ENCODE measurements at regions not wholly inside any gene's neighbourhood (a gene's known extent, or its start where the extent isn't known, plus 50 kb on each side); places are given as distances from the start of the nearest gene placed in this dataset.
"Not testable (repeated sequence)": the region's sequence is repeated elsewhere in the genome, so short reads cannot be mapped to it uniquely, and the experiment has no call there.

GRCh38 chr2:82234283-82234874, 1929.8 kb upstream of the LRRTM1 start:
- no peak for DNase-seq (ENCODE audit: low spot score)

GRCh38 chr2:82233806-82234205, 1929.3 kb upstream of the LRRTM1 start:
- no peak for DNase-seq (ENCODE audit: low spot score)

GRCh38 chr2:82230406-82230805, 1925.9 kb upstream of the LRRTM1 start:
- no peak for DNase-seq (ENCODE audit: low spot score)

GRCh38 chr2:82226441-82226840, 1921.9 kb upstream of the LRRTM1 start:
- DNase-seq (ENCODE audit: low spot score) = no peak

- DNase-seq (ENCODE audit: low spot score) = no peak
Measured at GRCh38 chr2:82224301-82224940, 1919.9 kb upstream of the LRRTM1 start.

- DNase-seq (ENCODE audit: low spot score) = no peak
Measured at GRCh38 chr2:82215212-82215611, 1910.7 kb upstream of the LRRTM1 start.

- no peak for DNase-seq (ENCODE audit: low spot score)
Measured at GRCh38 chr2:82199493-82199852, 1894.9 kb upstream of the LRRTM1 start.

- DNase-seq (ENCODE audit: low spot score) = no peak
Measured at GRCh38 chr2:82198809-82199492, 1894.4 kb upstream of the LRRTM1 start.

- DNase-seq (ENCODE audit: low spot score) = no peak
Measured at GRCh38 chr2:82182270-82182669, 1877.7 kb upstream of the LRRTM1 start.

- not testable (repeated sequence) for DNase-seq (ENCODE audit: low spot score)
Measured at GRCh38 chr2:82175210-82175609, 1870.7 kb upstream of the LRRTM1 start.

GRCh38 chr2:82172483-82172882, 1867.9 kb upstream of the LRRTM1 start:
- DNase-seq (ENCODE audit: low spot score) = no peak

- DNase-seq (ENCODE audit: low spot score) = no peak
Measured at GRCh38 chr2:82169379-82169778, 1864.8 kb upstream of the LRRTM1 start.

- no peak for DNase-seq (ENCODE audit: low spot score)
Measured at GRCh38 chr2:82165377-82165776, 1860.8 kb upstream of the LRRTM1 start.

GRCh38 chr2:82158150-82158549, 1853.6 kb upstream of the LRRTM1 start:
- DNase-seq (ENCODE audit: low spot score) = no peak

- DNase-seq (ENCODE audit: low spot score) = no peak
Measured at GRCh38 chr2:82155469-82155868, 1850.9 kb upstream of the LRRTM1 start.

GRCh38 chr2:82143343-82143742, 1838.8 kb upstream of the LRRTM1 start:
- no peak for DNase-seq (ENCODE audit: low spot score)

- no peak for DNase-seq (ENCODE audit: low spot score)
Measured at GRCh38 chr2:82139979-82140611, 1835.5 kb upstream of the LRRTM1 start.

- DNase-seq (ENCODE audit: low spot score) = no peak
Measured at GRCh38 chr2:82137441-82137840, 1832.9 kb upstream of the LRRTM1 start.

GRCh38 chr2:82128051-82128450, 1823.5 kb upstream of the LRRTM1 start:
- no peak for DNase-seq (ENCODE audit: low spot score)

- no peak for DNase-seq (ENCODE audit: low spot score)
Measured at GRCh38 chr2:82124629-82125028, 1820.1 kb upstream of the LRRTM1 start.

GRCh38 chr2:82120654-82121053, 1816.1 kb upstream of the LRRTM1 start:
- no peak for DNase-seq (ENCODE audit: low spot score)

- no peak for DNase-seq (ENCODE audit: low spot score)
Measured at GRCh38 chr2:82120115-82120514, 1815.6 kb upstream of the LRRTM1 start.

- no peak for DNase-seq (ENCODE audit: low spot score)
Measured at GRCh38 chr2:82109418-82109817, 1804.9 kb upstream of the LRRTM1 start.

Data from AG08396 (cell line).